Upper lobe of right lung (tissue), 1 donor: ENCODE measurements at regions not wholly inside any gene's neighbourhood (a gene's known extent, or its start where the extent isn't known, plus 50 kb on each side); places are given as distances from the start of the nearest gene placed in this dataset.
"Not testable (repeated sequence)": the region's sequence is repeated elsewhere in the genome, so short reads cannot be mapped to it uniquely, and the experiment has no call there.

ENCODE experiments used
- ATAC-seq: fragments of 200-7000 bp; cut with Tn5 transposase; one replicate; pipeline ENCODE4 v1.9.1; 2020; ENCODE audit warnings: mild to moderate bottlenecking, moderate library complexity
- DNase-seq: peaks from one replicate; pipeline ENCODE4 v3.0.0-alpha.2; 2020
- H3K27ac ChIP-seq: fragments of 200-600 bp; one replicate; pipeline ENCODE4 v1.8.0; 2022
- H3K27me3 ChIP-seq: fragments of 200-600 bp; one replicate; pipeline ENCODE4 v1.8.0; 2022; ENCODE audit warnings: mild to moderate bottlenecking
- H3K36me3 ChIP-seq: fragments of 200-600 bp; one replicate; pipeline ENCODE4 v1.8.0; 2022
- H3K4me1 ChIP-seq: fragments of 200-600 bp; one replicate; pipeline ENCODE4 v1.8.0; 2022
- H3K4me3 ChIP-seq: fragments of 200-600 bp; one replicate; pipeline ENCODE4 v1.8.0; 2022; ENCODE audit warnings: mild to moderate bottlenecking
- H3K9me3 ChIP-seq: fragments of 200-600 bp; one replicate; pipeline ENCODE4 v1.8.0; 2022
- CTCF ChIP-seq: fragments of 200-600 bp; IDR thresholded peaks from one replicate; pipeline ENCODE4 v1.8.0; 2022; ENCODE audit warnings: antibody characterized with exemption
- intact Hi-C: fragments of 100-400 bp; cut with DNase I; formaldehyde crosslinking; loops from one replicate; pipeline ENCODE4 v1.11.0; 2022
- donor health status: DM: no; HTN: yes; CAD: no; lungs with severe emphysema.

DNA sequence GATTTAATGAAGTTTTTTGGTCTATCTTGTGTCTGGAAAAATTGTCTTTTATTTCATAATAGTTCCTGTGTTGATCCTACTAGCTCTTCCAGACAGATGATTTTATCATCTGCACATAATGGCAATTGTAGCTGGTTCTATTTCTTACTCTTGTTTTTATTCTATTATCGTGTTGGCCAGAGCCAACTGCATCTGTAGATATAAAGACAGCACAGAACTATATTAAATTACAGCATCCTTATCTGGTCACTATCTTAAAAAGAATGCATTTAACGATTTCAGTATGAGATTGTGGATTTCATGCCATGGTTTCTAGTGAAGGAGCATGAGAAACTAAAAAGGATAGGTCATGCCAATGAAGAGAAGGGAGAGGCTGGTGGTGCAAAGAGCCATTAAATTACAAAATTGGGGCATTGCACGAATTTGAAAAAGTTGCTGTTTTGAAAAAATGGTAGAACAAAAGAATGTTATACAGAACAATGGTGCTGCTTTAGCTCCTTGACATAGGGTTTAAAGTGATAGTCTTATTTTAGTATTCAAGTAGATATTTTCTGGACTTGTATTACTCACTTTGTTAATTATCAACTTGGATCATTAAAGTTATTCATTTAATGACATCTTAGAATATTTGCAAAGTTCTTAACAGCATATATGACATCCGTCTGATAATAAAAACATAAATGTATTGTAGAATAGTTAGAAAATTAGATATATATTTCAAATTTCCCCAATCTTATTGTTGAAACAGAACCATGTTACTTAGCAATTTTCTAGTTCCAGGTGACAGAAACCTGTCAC is 1250.3 kb downstream of the REEP3 start:
- Histone ChIP-seq H3K27ac (no peak overlapping the region), H3K27me3 (no peaks in the 10 kb centered on the region), H3K9me3 (no peaks in the 10 kb centered on the region), H3K4me1 (no peaks in the 10 kb centered on the region), H3K4me3 (no peak overlapping the region), H3K36me3 (no peaks in the 10 kb centered on the region)
- intact Hi-C loops: no loop called here
- DNase-seq: no peak
- no peak for TF ChIP-seq CTCF
- no peak for ATAC-seq

DNA sequence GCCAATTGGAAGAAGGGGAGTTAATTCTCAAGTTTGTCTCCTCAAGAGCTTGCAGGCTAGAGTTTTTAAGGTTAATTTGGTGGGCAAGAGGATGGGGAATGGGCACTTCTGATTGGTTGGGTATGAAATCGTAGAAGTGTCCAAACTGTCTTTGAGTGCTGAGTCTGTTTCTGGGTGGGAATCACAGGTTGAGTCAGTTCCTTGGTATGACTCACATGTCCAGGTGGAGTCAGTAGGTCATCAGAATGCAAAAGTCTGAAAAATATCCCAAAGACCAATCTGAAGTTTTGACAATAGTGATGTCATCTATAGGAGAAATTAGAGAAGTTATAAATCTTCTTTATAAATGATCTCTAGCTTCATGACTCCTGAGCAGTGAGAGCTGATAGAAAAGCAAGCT is 1252.2 kb downstream of the REEP3 start:
- intact Hi-C loops: no loop called here
- no peak for TF ChIP-seq CTCF
- Histone ChIP-seq H3K27me3 (no peaks in the 10 kb centered on the region), H3K36me3 (no peaks in the 10 kb centered on the region), H3K4me1 (no peaks in the 10 kb centered on the region), H3K4me3 (no peak overlapping the region), H3K9me3 (no peaks in the 10 kb centered on the region), H3K27ac (no peak overlapping the region)
- DNase-seq: no peak
- ATAC-seq: no peak

- H3K9me3 ChIP-seq, ATAC-seq, H3K27me3 ChIP-seq, DNase-seq, H3K27ac ChIP-seq, H3K36me3 ChIP-seq, intact Hi-C loops, H3K4me3 ChIP-seq, H3K4me1 ChIP-seq: not testable (repeated sequence)
Measured at GRCh38 chr10:64784451-64784850, 1263.2 kb downstream of the REEP3 start.

- intact Hi-C loops: no loop called here
- no peaks in the 10 kb centered on the region for H3K4me1 ChIP-seq
- H3K9me3 ChIP-seq: no peaks in the 10 kb centered on the region
- H3K4me3 ChIP-seq: no peak overlapping the region
- no peak for DNase-seq
- TF ChIP-seq CTCF: no peak
- no peak for ATAC-seq
- no peaks in the 10 kb centered on the region for H3K27me3 ChIP-seq
- no peak overlapping the region for H3K27ac ChIP-seq
- no peaks in the 10 kb centered on the region for H3K36me3 ChIP-seq
Measured at GRCh38 chr10:64785816-64786215, 1264.6 kb downstream of the REEP3 start.

GRCh38 chr10:64786989-64787388 is 1265.8 kb downstream of the REEP3 start:
- ATAC-seq (no peak), DNase-seq (no peak)
- no peak overlapping the region for H3K27ac ChIP-seq
- no peak overlapping the region for H3K4me3 ChIP-seq
- intact Hi-C loops: no loop called here
- no peak for TF ChIP-seq CTCF
- no peaks in the 10 kb centered on the region for H3K27me3 ChIP-seq
- no peaks in the 10 kb centered on the region for H3K9me3 ChIP-seq
- no peaks in the 10 kb centered on the region for H3K4me1 ChIP-seq
- no peaks in the 10 kb centered on the region for H3K36me3 ChIP-seq

DNA sequence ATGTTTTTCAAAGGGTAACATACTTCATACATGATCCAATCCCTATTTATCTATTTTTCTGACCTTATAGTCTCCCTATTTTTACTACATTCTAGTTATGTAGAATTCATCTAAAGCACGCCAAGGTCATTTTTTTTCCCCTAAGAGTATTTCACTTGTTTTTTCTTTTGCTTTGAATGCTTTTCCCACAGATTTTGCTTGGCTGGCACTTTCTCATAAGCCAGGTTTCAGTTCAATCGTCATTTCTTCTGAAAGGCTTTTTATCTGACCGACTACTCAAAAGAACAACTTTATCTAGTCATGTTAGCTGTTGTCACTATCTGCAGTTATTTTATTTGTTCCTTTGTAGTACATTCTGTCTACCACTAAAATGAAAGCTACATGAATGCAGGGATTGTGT is 1274.6 kb downstream of the REEP3 start:
- Histone ChIP-seq H3K4me3 (no peak overlapping the region), H3K36me3 (no peaks in the 10 kb centered on the region), H3K27ac (no peak overlapping the region), H3K27me3 (no peaks in the 10 kb centered on the region), H3K4me1 (no peaks in the 10 kb centered on the region), H3K9me3 (no peaks in the 10 kb centered on the region)
- DNase-seq (no peak), ATAC-seq (no peak)
- intact Hi-C loops: no loop called here
- TF ChIP-seq CTCF: no peak
